K562 (cell line): ENCODE measurements at regions not wholly inside any gene's neighbourhood (a gene's known extent, or its start where the extent isn't known, plus 50 kb on each side); places are given as distances from the start of the nearest gene placed in this dataset.
A peak's percentile ranks its signal among the peaks of the same experiment; 100 is the strongest.

Source experiments
- ATAC-seq: fragments of 200-7000 bp; cut with Tn5 transposase; 3 replicates; pipeline ENCODE4 v1.9.1; 2020; ENCODE audit warnings: moderate library complexity
- BruUV-seq: library from RNA; stranded (reverse); fragments of 400-500 nt; replicated peaks from 2 replicates; lab custom pipeline; 2021; lab: Mats Ljungman, UMichigan
- CTCF ChIA-PET: fragments of 300-600 bp; formaldehyde crosslinking; extraction: SDS; loops from one replicate; lab custom pipeline; 2021; ENCODE audit warnings: low intra/inter-chr PET ratio; lab: Yijun Ruan, JAX
- POLR2A ChIA-PET: fragments of 300-600, 350-650 bp; sonication (Branson Sonifier 250); formaldehyde crosslinking; extraction: SDS; loops from one replicate; lab custom pipeline; 2021; ENCODE audit warnings: antibody characterized with exemption, inconsistent platforms; lab: Yijun Ruan, JAX
- DNase-seq, 4 experiments: peaks; one replicate each; pipeline versions ENCODE4 v3.0.0 to v3.0.0-alpha.2; 2011 to 2018; ENCODE audit warnings: low spot score in 3 of 4, mixed read lengths in 3 of 4; ENCODE audit errors: extremely low read depth in 1 of 4
- FAIRE-seq: peaks from 2 replicates; lab custom pipeline; 2011; peaks lifted over from hg19 to GRCh38; lab: Jason Lieb, UNC
- H2AFZ ChIP-seq: 2 replicates; pipeline ENCODE4 v1.6.0; 2011; ENCODE audit warnings: low read depth, low read length, control low read depth, inconsistent platforms
- H3K27ac ChIP-seq: fragments of 200-600 bp; 3 replicates; pipeline ENCODE4 v1.8.0; 2011; ENCODE audit warnings: low read depth, mild to moderate bottlenecking, control low read depth, inconsistent platforms, low read length, moderate library complexity, mixed read lengths; ENCODE audit errors: extremely low read depth
- H3K27me3 ChIP-seq, 2 experiments: fragments of 300-600 bp in 1 of 2; 2 replicates in 1 of 2; 3 replicates in 1 of 2; pipeline versions ENCODE4 v1.6.0 to v1.8.0; 2011; ENCODE audit warnings: inconsistent platforms in 2 of 2, low read length in 2 of 2, mild to moderate bottlenecking in 1 of 2, mixed read lengths in 1 of 2, moderate library complexity in 1 of 2; ENCODE audit not compliant: control insufficient read depth in 2 of 2, insufficient read depth in 2 of 2
- H3K36me3 ChIP-seq: fragments of 300-600 bp; 3 replicates; pipeline ENCODE4 v1.8.0; 2011; ENCODE audit warnings: mild to moderate bottlenecking, low read length, inconsistent platforms; ENCODE audit not compliant: control insufficient read depth, insufficient read depth
- H3K4me1 ChIP-seq, 2 experiments: fragments of 200-600 bp in 1 of 2; replicated peaks in 1 of 2; 2 replicates in 1 of 2; 3 replicates in 1 of 2; pipeline versions ENCODE4 v1.5.1 to v1.8.0; 2011; ENCODE audit warnings: inconsistent platforms in 2 of 2, low read length in 2 of 2, mild to moderate bottlenecking in 1 of 2, mixed read lengths in 1 of 2, moderate library complexity in 1 of 2; ENCODE audit not compliant: control insufficient read depth in 2 of 2, insufficient read depth in 2 of 2
- H3K4me2 ChIP-seq: 2 replicates; pipeline ENCODE4 v1.6.1; 2011; ENCODE audit warnings: low read length, control low read depth, inconsistent platforms, mixed read lengths; ENCODE audit not compliant: insufficient read depth
- H3K4me3 ChIP-seq: fragments of 200-600 bp; sonication (generic), shearing (Covaris generic); 2 replicates; pipeline ENCODE4 v1.5.1; 2016; ENCODE audit warnings: control low read depth, inconsistent platforms
- H3K79me2 ChIP-seq: fragments of 200-600 bp; 3 replicates; pipeline ENCODE4 v1.8.0; 2011; ENCODE audit warnings: low read length, inconsistent platforms; ENCODE audit not compliant: control insufficient read depth, insufficient read depth
- H3K9ac ChIP-seq, 2 experiments: 2 replicates each; pipeline versions ENCODE4 v1.6.0 to v1.6.1; 2011; ENCODE audit warnings: low read depth in 2 of 2, low read length in 2 of 2, control low read depth in 1 of 2, inconsistent platforms in 1 of 2, mild to moderate bottlenecking in 1 of 2, mixed read lengths in 1 of 2; ENCODE audit not compliant: insufficient read depth in 1 of 2
- H3K9me1 ChIP-seq: one replicate; pipeline ENCODE4 v1.6.0; 2011; ENCODE audit warnings: inconsistent platforms, mild to moderate bottlenecking, low read length, moderate library complexity; ENCODE audit not compliant: control insufficient read depth, insufficient read depth
- H3K9me3 ChIP-seq: replicated peaks from 2 replicates; pipeline ENCODE4 v1.5.1; 2011; ENCODE audit warnings: low read depth, low read length, inconsistent platforms; ENCODE audit not compliant: control insufficient read depth, insufficient read depth
- H4K20me1 ChIP-seq: replicated peaks from 2 replicates; pipeline ENCODE4 v1.6.1; 2011; ENCODE audit warnings: low read length, inconsistent platforms, mixed read lengths; ENCODE audit not compliant: control insufficient read depth, insufficient read depth
- CBFA2T3 ChIP-seq: fragments of 450-650 bp; IDR thresholded peaks from 2 replicates; pipeline ENCODE4 v1.6.1; 2017
- ELF1 ChIP-seq: fragments of 200-800 bp; sonication (Bioruptor generic); IDR thresholded peaks from 2 replicates; pipeline ENCODE4 v1.6.1; 2016; ENCODE audit warnings: missing genetic modification characterization, missing compliant biosample characterization
- NCOA1 ChIP-seq: fragments of 450-650 bp; IDR thresholded peaks from 2 replicates; pipeline ENCODE4 v1.6.1; 2016; ENCODE audit warnings: low read depth
- NFIC ChIP-seq: fragments of 450-650 bp; IDR thresholded peaks from 2 replicates; pipeline ENCODE4 v1.6.1; 2017; ENCODE audit warnings: mild to moderate bottlenecking, inconsistent platforms
- RCOR1 ChIP-seq, 2 experiments: IDR thresholded peaks; 2 replicates each; pipeline ENCODE4 v1.6.1; 2012; ENCODE audit warnings: low read depth in 2 of 2, low read length in 2 of 2, borderline replicate concordance in 1 of 2, improper control_type of control experiment in 1 of 2
- WGBS: fragments of 100-300 bp; shearing (Covaris generic); methylation state at CpG from one replicate; pipeline ENCODE4 v1.1.6; 2016; ENCODE audit warnings: low coverage, mixed read lengths; ENCODE audit not compliant: insufficient coverage; ENCODE audit errors: missing lambda C conversion rate; 5-methylcytosine and 5-hydroxymethylcytosine counted together
- in situ Hi-C: fragments of 300-500 bp; cut with MboI; formaldehyde crosslinking; loops from 4 replicates; pipeline ENCODE4 v1.15.0; 2018; ENCODE audit warnings: inconsistent platforms, mixed read lengths
- intact Hi-C: fragments of 100-400 bp; cut with micrococcal nuclease; formaldehyde crosslinking; loops from 2 replicates; pipeline ENCODE4 v1.14.2; 2022
- TF ChIP-seq, protein P1 (sequence below): fragments of 450-650 bp; formaldehyde crosslinking; IDR thresholded peaks from 2 replicates; pipeline ENCODE4 v1.4.0; 2022; ENCODE audit warnings: missing genetic modification characterization
- TF ChIP-seq, protein P2 (sequence below): fragments of 250-450 bp; sonication (Bioruptor Pico); IDR thresholded peaks from 2 replicates; pipeline ENCODE4 v1.8.0; 2021; ENCODE audit warnings: borderline replicate concordance, mild to moderate bottlenecking, moderate library complexity; ENCODE audit not compliant: poor library complexity, severe bottlenecking

DNA sequence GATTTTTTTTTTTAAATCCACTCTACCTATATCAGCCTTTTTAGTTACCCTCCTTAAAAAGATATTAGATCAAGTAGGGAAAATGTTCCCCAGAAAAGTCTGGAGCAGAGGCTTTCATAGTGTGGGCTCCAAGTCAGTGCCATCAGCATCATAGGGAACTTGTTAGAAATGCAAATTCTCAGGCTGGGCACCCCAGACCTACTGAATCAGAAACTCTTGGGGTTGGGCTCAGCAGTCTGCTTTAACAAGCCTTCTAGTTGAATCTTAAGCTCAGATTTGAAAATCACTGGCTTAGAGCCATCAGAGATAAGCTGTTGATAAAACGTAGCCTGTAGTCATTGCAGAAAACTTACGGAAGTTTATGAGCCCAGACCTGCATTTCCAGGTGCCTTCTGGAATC is 140.1 kb downstream of the TMEM38B start:
- ChIA-PET POLR2A (no interaction called here), CTCF (no interaction called here)
- Histone ChIP-seq H3K4me3 (no peak overlapping the region), H3K9ac (no peak overlapping the region), H3K9me1 (no peaks in the 10 kb centered on the region), H2AFZ (no peak overlapping the region), H3K79me2 (no peaks in the 10 kb centered on the region), H3K4me2 (no peak overlapping the region), H3K9me3 (no peaks in the 10 kb centered on the region), H4K20me1 (no peaks in the 10 kb centered on the region; the same call in 1 of the 2 replicates), H3K27ac (no peak overlapping the region), H3K36me3 (no peaks in the 10 kb centered on the region), H3K27me3 (no peaks in the 10 kb centered on the region), H3K4me1 (no peaks in the 10 kb centered on the region; a peak in 1 of 5 replicates)
- BruUV-seq, result no TSS peak
- TF ChIP-seq, protein P1, sequence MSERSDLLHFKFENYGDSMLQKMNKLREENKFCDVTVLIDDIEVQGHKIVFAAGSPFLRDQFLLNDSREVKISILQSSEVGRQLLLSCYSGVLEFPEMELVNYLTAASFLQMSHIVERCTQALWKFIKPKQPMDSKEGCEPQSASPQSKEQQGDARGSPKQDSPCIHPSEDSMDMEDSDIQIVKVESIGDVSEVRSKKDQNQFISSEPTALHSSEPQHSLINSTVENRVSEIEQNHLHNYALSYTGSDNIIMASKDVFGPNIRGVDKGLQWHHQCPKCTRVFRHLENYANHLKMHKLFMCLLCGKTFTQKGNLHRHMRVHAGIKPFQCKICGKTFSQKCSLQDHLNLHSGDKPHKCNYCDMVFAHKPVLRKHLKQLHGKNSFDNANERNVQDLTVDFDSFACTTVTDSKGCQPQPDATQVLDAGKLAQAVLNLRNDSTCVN, result no peak
- TF ChIP-seq RCOR1 (IDR thresholded peaks at IDR 0.05; ENCODE audit: borderline replicate concordance in 1 of 2, low read depth in 2 of 2, low read length in 2 of 2), result peak in 1 of 2 experiments; percentile 30; a peak in 1 of 4 replicates
- no peak for DNase-seq
- 0% methylated on average over 2 of the region's 2 CpGs for WGBS
- in situ Hi-C loops, result loop anchor here (25.0 kb wide), 1 partner anchor 222 kb away; no protein-coding TSS in a partner anchor
- intact Hi-C loops, result no loop called here
- ATAC-seq, result no peak
- no peak for FAIRE-seq

DNA sequence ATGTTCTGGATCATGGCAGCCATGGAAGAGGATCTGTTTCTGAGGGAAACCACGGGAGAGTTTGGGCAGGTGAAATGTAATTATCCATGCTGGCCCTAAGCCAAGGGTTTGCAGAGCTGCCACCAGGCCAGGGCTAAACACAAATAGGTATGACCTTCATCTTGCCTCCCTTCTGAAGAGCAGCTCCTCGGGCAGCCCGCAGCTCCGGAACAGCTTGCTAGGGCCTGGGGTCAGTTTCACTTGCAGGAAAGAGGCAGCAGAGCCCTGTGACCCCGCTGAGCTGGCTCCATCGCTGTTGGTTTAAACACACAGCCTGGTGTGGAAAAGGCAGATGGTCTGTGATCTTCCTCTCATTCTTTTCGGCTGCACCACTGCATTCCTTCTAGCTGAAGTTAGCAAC is 141.4 kb downstream of the TMEM38B start:
- POLR2A ChIA-PET, result no interaction called here
- in situ Hi-C loops, result loop anchor here (25.0 kb wide), 1 partner anchor 223 kb away; no protein-coding TSS in a partner anchor
- H4K20me1 ChIP-seq, result no peaks in the 10 kb centered on the region; the same call in 1 of the 2 replicates

More for the DNA sequence above, 141.4 kb downstream of the TMEM38B start:
- ATAC-seq (no peak; the same call in 2 of the 3 replicates), FAIRE-seq (no peak), DNase-seq (no peak)
- H3K4me1 ChIP-seq, result no peaks in the 10 kb centered on the region; a peak in 1 of 5 replicates
- H3K9me3 ChIP-seq, result no peaks in the 10 kb centered on the region
- no peaks in the 10 kb centered on the region for H3K79me2 ChIP-seq
- WGBS, result 2% methylated on average over 7 of the region's 7 CpGs
- no peaks in the 10 kb centered on the region for H3K36me3 ChIP-seq
- TF ChIP-seq NFIC, result peak; percentile 37; the same call in 1 of the 2 replicates
- no peak for TF ChIP-seq NCOA1
- TF ChIP-seq CBFA2T3, result no peak
- TF ChIP-seq ELF1 (tag), result no peak
- TF ChIP-seq, protein P2, sequence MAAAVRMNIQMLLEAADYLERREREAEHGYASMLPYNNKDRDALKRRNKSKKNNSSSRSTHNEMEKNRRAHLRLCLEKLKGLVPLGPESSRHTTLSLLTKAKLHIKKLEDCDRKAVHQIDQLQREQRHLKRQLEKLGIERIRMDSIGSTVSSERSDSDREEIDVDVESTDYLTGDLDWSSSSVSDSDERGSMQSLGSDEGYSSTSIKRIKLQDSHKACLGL (CRISPR knock-in tag), result no peak
- CTCF ChIA-PET, result interaction anchor here (0.6 kb wide), 1 partner anchor 232 kb away, joined by 3 read pairs; no protein-coding TSS in a partner anchor
- no peaks in the 10 kb centered on the region for H3K27me3 ChIP-seq
- H3K4me2 ChIP-seq, result no peak overlapping the region
- H3K9ac ChIP-seq, result no peak overlapping the region
- no peaks in the 10 kb centered on the region for H3K9me1 ChIP-seq
- H3K4me3 ChIP-seq, result no peak overlapping the region
- H2AFZ ChIP-seq, result no peak overlapping the region
- BruUV-seq, result no TSS peak
- intact Hi-C loops, result no loop called here
- H3K27ac ChIP-seq, result no peak overlapping the region
